GM18870 (cell line): ENCODE measurements at regions not wholly inside any gene's neighbourhood (a gene's known extent, or its start where the extent isn't known, plus 50 kb on each side); places are given as distances from the start of the nearest gene placed in this dataset.

Experiments
- ATAC-seq: cut with Tn5 transposase; IDR thresholded peaks from one replicate; pipeline ENCODE4 v1.9.1; 2021; ENCODE audit warnings: moderate library complexity; ENCODE audit not compliant: unreplicated experiment

DNA sequence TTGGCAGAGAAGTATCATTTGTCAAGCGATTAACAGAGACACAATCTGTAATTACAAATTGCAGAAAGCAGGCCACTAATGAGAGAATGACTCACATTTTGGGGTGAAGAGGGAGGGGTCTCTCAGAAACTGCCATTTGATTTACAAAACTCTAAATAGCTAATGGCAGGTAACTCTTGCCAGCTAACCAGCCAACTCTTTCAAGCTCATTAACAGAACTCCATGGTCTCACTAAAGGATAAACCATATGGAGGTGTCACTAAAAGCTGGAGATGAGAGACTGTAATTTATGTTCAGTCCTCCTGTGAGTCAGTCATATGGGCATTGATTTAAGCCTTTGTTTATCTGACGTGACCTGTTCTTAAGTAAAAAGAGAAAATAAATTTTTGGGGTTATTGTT, 336.4 kb downstream of the FOXG1 start:
- ATAC-seq = no peak

DNA sequence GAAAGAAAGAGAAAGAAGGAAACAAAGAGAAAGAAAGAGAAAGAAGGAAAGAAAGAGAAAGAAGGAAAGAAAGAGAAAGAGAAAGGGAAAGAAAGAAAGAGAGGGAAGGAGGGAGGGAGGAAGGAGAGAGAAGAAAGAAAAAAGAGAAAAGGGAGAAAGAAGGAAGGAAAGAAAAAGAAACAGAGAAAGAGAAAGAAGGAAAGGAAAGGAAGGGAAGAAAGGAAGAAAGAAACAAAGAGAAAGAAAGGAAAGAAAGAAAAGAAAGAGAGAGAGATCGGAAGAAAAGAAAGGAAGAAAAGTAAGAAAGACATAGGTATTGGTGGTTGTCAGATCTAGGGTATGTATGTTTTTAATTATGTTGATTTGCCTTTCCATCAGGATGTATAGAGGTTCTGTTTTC, 342.3 kb downstream of the FOXG1 start:
- no peak for ATAC-seq

DNA sequence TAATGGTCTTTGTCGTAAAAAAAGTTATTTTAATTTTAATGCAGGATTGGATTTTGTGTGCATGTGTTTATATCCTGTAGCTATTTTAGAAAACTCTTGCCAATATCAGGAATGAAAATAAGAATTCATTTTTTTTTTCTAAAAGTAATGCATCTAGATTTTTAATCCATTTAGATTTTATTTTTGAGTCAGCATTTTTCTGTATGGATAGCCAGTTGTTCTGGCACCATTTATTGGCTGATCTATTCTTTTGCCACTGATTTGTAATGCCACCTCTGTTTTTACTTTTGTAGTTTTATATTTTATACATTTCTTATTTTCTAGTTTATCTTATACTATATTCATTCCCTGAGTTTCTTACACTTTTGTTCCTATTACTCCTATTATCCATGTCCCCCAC, 343.0 kb downstream of the FOXG1 start:
- ATAC-seq = no peak

- no peak for ATAC-seq
Measured at GRCh38 chr14:29111554-29111953, 345.0 kb downstream of the FOXG1 start.

GRCh38 chr14:29123017-29123416, 356.4 kb downstream of the FOXG1 start:
- no peak for ATAC-seq

DNA sequence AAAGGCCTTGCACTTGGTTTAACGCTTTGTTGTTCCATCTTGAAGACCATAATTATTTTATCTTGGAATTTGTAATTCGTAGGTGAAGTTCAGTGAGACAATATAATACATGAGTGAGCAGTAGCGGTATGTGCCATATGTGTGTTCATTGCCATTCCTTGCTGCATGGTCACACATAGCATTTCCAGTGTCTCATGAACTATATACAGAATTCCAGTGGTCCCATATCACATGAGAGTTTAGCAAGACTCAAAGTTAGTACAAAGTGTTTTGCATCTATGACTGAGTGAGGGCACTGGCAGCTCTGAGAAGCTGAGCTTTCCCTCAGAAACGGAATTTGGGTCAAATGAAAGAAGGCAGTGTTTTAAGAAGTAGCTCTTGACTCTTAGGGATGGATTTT, 359.8 kb downstream of the FOXG1 start:
- no peak for ATAC-seq

DNA sequence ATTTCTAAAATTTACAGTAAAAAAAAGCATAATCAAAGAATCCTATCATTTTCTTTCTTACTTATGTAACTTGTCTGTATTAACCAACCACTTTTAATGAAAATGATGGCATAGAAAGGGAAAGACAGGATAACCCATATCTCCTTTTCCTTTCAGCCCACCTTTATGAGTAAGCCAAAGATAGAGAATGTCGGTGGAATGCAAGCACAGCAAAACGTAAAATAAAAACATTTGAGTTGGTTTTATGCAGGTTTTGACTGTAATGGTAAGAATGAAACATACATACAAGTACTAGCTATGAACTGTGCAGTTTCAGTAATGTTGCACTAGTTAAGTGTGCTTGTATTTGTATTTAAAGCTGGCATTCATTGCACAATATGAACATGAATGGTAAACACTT, 360.3 kb downstream of the FOXG1 start:
- ATAC-seq = no peak

DNA sequence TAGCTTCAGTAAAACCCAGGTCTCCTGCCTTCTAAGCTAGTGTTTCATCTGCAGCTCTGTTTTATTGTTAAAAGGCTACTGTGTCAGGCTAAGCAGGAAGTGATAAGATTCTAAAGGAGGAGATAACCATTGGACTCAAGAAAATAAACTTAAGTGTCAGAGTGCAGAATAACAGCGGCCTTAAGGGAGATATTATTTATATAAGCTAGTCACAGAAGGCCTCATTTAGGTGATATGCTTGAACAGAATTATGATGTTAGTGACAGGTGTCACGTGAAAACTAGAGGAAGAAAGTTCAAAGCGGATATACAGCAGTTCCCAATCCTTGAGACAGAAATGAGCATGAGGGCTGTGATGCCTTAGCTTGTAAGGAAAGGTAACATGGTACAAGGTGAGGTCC, 373.4 kb downstream of the FOXG1 start:
- no peak for ATAC-seq

GRCh38 chr14:29144621-29145020, 378.0 kb downstream of the FOXG1 start:
- no peak for ATAC-seq

DNA sequence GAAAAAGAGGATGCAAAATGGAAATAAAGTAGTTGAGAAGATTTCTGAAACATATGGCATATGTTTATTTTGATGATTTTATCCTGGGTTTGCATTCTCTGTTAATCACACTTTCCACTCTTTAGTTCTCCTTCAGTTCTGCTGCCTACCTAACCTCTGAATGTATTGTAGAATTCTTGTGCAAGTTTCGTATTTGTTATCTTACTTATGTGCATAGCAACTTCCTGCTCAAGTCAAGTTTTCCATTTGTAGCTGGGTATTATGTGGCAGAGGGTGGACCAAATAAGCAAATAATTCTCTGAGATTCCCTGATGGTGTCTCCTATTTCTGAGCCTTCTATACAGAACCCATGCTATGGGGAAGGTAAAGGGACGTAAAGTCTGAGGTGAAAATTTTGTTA, 381.6 kb downstream of the FOXG1 start:
- ATAC-seq = no peak

DNA sequence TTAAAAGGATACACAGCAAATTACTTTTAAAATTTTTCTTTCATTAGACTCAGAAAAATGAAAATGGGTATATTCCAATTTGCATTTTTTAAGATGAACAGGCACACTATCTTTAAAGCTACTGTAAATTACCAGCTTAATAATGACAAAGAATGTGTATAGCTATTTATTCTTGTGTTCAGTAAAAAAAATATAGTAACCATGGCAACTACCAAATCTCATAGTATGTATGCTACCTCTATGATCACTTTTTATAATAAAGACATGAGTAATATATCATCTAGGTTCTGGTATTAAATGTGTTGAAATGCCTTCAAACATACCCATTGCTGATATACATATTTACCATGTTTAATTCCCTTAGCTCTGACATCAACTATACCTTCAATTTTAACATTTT, 383.2 kb downstream of the FOXG1 start:
- no peak for ATAC-seq

DNA sequence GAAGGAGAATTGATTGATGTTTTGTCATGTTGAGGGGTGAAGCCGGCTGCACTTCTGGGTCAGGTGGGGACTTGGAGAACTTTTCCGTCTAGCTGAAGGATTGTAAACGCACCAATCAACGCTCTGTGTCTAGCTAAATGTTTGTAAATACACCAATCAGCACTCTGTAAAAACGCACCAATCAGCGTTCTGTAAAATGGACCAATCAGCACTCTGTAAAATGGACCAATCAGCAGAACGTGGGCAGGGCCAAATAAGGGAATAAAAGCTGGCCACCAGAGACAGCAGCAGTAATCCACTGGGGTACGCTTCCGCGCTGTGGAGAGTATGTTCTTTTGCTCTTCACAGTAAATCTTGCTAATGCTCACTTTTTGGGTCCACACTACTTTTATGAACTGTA, 384.1 kb downstream of the FOXG1 start:
- ATAC-seq = no peak

DNA sequence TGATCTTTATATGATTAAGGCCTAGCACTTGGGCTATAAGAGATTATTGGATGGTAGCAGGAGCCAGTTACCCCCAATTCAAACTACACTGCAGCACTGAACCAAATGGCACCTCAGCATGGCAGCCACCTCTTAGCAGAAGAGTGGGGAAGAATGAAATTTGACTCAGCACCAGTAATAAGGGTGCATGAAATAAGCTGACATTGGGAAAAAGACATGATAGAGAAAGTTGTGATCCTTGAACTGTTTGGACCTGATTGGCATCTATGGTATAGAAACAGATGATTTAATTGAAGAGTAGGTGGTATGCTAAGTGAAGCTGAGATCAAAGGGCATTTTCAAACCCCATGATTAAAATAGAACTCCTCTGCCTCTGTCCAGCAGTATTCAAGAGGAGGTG, 389.5 kb downstream of the FOXG1 start:
- ATAC-seq = no peak

DNA sequence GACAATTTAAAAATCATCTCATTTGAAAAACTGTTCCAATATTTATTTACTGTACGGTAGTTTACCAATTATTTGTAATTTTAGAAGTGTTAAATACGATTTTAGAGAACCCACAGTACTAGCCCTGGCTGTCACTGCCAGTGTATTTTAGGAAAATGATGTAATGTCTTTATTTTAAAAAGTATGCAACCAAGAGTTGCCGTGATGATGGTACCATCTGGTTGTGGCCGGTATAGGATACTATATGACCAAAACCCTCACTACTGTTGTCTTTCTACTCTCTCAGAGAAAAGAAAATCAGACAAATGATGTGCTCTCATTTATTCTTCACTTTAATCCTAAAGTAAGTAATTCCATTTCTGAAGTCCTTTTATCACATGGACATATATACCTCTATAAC, 395.0 kb downstream of the FOXG1 start:
- ATAC-seq = no peak

DNA sequence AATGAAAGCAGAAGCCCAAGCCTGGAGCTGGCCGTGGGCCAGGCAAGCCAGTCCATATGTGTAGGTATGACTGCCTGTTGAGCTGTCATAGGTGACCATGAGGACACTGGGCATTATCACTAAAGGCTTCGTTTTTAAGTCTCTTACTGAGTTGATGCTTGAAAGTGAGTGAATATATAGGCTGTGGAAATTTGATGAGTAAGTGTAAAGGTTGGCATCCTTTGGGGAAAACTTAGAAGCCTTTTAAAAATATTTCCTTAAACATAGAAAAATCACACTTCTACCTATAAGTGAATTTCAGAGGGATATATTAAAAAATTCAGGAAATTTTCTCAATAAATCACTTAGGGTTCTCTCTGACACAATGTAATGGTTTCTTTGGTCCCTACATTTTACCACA, 396.5 kb downstream of the FOXG1 start:
- ATAC-seq = no peak

GRCh38 chr14:29165431-29165830, 398.8 kb downstream of the FOXG1 start:
- no peak for ATAC-seq

GRCh38 chr14:29166507-29166906, 399.9 kb downstream of the FOXG1 start:
- ATAC-seq = no peak

GRCh38 chr14:29168149-29168548, 401.6 kb downstream of the FOXG1 start:
- no peak for ATAC-seq

DNA sequence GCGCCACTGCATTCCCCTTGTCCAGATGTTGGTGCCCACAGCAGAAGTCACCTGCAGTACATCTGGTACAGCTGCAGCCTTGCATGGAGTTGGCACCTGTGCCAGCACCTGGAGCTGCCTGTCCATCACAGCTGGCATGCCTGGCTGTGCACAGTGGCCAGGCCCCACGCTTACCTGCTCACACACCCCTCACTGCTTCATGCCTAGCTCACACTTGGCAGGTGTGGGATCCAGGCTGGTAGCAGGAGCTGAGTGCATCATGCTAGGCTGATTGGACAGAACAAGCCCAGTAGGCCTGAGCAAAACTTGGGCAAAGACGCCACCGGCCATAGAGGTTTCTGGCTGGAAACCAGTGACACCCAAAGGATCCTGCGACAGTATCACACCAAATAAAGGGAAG, 402.8 kb downstream of the FOXG1 start:
- ATAC-seq = no peak

GRCh38 chr14:29175706-29176105, 409.1 kb downstream of the FOXG1 start:
- ATAC-seq = no peak

DNA sequence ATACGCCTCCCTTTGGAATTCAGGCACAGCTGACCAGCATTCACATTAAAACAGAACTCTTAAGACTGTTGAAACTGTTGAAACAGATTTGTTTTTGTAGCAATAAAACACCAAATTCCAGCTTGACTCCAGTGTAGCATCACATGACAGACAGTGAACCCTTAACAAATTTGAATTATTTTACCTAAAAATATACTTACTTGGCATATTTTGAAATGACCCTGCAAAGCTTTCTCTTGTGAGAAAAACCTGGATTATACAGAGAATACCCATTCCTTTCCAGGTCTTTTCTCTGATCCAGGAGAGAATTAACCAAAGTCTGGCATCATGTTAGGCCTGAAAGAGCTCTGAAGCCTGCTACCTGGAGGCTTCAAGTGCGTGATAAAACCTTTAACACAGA, 410.3 kb downstream of the FOXG1 start:
- ATAC-seq = no peak

DNA sequence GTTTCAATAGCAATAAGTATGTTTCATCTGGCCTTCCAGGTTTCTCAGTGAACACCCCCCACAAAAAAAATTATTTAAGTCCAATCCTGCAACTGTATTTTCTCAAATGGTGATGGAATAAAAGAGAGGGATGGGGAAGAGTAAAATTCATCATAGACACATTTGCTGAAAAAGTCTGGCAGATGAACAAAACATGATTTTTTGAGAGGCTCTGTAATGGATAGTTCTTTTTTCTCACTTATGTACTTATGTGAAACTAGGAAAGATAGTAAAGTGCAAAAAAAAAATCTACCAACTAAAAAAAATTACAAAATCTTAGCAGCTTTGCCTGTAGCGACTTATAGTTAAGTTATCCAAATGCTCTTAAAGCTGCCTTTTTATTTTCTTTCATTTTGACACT, 412.4 kb downstream of the FOXG1 start:
- ATAC-seq = no peak

DNA sequence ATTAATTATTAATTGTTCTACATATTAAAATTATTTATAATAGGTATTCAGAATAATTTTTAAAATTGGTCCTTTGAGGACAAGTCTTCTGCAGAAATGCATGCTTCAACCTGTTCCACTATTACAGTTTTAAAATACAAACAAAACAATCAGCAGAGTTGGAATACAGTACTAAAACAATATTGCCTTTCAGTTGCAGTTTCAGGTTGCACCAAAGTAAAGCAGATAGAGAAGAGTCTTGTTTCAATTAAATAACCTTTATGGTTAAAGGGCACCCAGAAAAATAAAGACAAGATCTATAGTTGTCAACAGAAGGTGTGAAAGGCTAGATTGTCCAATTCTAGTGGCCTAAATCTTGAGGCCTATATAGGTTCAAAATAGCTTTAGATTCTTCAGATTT, 424.5 kb downstream of the FOXG1 start:
- ATAC-seq = no peak

DNA sequence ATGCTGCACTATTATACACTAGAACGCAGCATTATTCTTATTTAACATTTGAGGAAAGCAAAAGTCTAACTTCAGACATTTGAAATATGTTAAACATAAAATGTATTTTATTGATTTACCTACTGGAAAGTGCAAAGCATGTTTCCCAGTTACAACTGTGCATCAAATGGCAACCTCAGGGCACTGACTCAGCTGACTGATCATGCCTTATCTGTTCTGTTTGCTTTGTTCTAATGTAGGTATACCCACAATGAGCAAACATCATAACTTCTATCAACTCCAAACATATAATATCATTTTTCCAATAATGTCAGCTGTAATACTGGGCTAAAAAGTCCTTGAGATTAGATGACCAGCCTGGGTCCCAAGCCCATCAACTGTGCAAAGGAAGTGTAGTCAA, 431.0 kb downstream of the FOXG1 start:
- no peak for ATAC-seq
